Upper lobe of left lung (tissue), 6 donors: ENCODE measurements at regions not wholly inside any gene's neighbourhood (a gene's known extent, or its start where the extent isn't known, plus 50 kb on each side); places are given as distances from the start of the nearest gene placed in this dataset.
A peak's percentile ranks its signal among the peaks of the same experiment; 100 is the strongest.

ENCODE experiments used
- ATAC-seq, 2 donors: fragments of 200-7000 bp; cut with Tn5 transposase; one replicate each; pipeline ENCODE4 v1.9.1; 2022; ENCODE audit warnings: mild to moderate bottlenecking in 2 of 2, moderate library complexity in 2 of 2; ENCODE audit not compliant: low FRiP score in 2 of 2
- DNase-seq, 2 donors: peaks; one replicate each; pipeline ENCODE4 v3.0.0-alpha.2; 2019 to 2020
- H3K27ac ChIP-seq, 4 donors: fragments of 200-600 bp; sonication (generic); one replicate each; pipeline ENCODE4 v1.5.1; 2016 to 2019
- H3K27me3 ChIP-seq, 4 donors: fragments of 200-600 bp; sonication (generic); one replicate each; pipeline ENCODE4 v1.5.1; 2017 to 2019
- H3K36me3 ChIP-seq, 4 donors: fragments of 200-600 bp; sonication (generic); one replicate each; pipeline ENCODE4 v1.5.1; 2016 to 2019
- H3K4me1 ChIP-seq, 4 donors: fragments of 200-600 bp; sonication (generic); one replicate each; pipeline ENCODE4 v1.5.1; 2018 to 2019
- H3K4me3 ChIP-seq, 4 donors: fragments of 200-600 bp; sonication (generic); one replicate each; pipeline ENCODE4 v1.5.1; 2017 to 2019; ENCODE audit warnings: mild to moderate bottlenecking in 2 of 4, moderate library complexity in 1 of 4
- H3K9me3 ChIP-seq, 4 donors: fragments of 200-600 bp; sonication (generic); one replicate each; pipeline ENCODE4 v1.5.1; 2018 to 2019
- EP300 ChIP-seq, 4 donors: sonication (generic); formaldehyde crosslinking; IDR thresholded peaks; one replicate each; pipeline ENCODE4 v1.5.1; 2017; ENCODE audit warnings: antibody characterized with exemption in 4 of 4, control low read depth in 2 of 4
- POLR2A ChIP-seq, 4 donors: fragments of 450-650 bp; IDR thresholded peaks; one replicate each; pipeline ENCODE4 v1.5.1; 2016 to 2017; ENCODE audit warnings: antibody characterized with exemption in 4 of 4, mild to moderate bottlenecking in 2 of 4
- POLR2AphosphoS5 ChIP-seq, 2 donors: sonication (generic); formaldehyde crosslinking; IDR thresholded peaks; one replicate each; pipeline ENCODE4 v1.5.1; 2017; ENCODE audit warnings: antibody characterized with exemption in 2 of 2
- WGBS, 2 donors: methylation state at CpG; one replicate each; pipeline ENCODE4 v1.1.5; 2017 to 2018; 5-methylcytosine and 5-hydroxymethylcytosine counted together
- TF ChIP-seq, protein P1 (sequence below), 6 experiments: fragments of 450-650 bp in 4 of 6; fragments of 200-600 bp in 2 of 6; sonication (generic) in 2 of 6; IDR thresholded peaks; one replicate each; pipeline ENCODE4 v1.5.1; 2016 to 2019; ENCODE audit warnings: antibody characterized with exemption in 6 of 6
- donor health status: DM: no; HTN: no; CAD: no; lungs with moderate emphysema.
- donor health status: DM: no; HTN: yes; CAD: no; lungs with severe emphysema.

DNA sequence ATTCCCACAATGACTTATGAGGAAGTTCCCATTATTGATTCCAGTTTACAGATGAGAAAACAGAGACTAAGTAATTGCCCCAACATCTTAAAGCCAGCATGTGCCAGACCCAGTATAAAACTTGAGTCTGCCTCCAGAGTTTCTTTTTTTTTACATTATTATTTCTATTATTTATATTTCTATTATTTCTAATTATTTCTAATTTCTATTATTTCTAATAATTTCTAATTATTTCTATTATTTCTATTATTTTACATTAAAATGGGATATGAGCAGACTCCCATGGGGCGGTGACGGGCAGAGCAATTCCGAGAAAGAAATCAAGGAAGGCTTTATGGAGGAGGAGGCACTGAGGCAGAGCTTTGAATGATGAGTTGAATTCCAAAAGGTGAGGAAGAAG is 54.4 kb upstream of the BDKRB2 start:
- no peaks in the 10 kb centered on the region for H3K9me3 ChIP-seq
- H3K4me1 ChIP-seq: peaks cover 0 to 5% (median 1%) of the 10 kb centered on the region in 4 donors
- no peak overlapping the region for H3K27ac ChIP-seq
- H3K36me3 ChIP-seq: no peaks in the 10 kb centered on the region
- 65 to 87% methylated on average over 3 of the region's 3 CpGs for WGBS, 2 donors
- no peak for TF ChIP-seq EP300 (IDR thresholded peaks at IDR 0.05)
- no peak for TF ChIP-seq POLR2AphosphoS5 (IDR thresholded peaks at IDR 0.05)
- TF ChIP-seq, protein P1, sequence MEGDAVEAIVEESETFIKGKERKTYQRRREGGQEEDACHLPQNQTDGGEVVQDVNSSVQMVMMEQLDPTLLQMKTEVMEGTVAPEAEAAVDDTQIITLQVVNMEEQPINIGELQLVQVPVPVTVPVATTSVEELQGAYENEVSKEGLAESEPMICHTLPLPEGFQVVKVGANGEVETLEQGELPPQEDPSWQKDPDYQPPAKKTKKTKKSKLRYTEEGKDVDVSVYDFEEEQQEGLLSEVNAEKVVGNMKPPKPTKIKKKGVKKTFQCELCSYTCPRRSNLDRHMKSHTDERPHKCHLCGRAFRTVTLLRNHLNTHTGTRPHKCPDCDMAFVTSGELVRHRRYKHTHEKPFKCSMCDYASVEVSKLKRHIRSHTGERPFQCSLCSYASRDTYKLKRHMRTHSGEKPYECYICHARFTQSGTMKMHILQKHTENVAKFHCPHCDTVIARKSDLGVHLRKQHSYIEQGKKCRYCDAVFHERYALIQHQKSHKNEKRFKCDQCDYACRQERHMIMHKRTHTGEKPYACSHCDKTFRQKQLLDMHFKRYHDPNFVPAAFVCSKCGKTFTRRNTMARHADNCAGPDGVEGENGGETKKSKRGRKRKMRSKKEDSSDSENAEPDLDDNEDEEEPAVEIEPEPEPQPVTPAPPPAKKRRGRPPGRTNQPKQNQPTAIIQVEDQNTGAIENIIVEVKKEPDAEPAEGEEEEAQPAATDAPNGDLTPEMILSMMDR (IDR thresholded peaks at IDR 0.05): no peak
- TF ChIP-seq POLR2A (IDR thresholded peaks at IDR 0.05): no peak
- H3K4me3 ChIP-seq: no peak overlapping the region
- DNase-seq (no peak), ATAC-seq (no peak)
- H3K27me3 ChIP-seq: no peaks in the 10 kb centered on the region

DNA sequence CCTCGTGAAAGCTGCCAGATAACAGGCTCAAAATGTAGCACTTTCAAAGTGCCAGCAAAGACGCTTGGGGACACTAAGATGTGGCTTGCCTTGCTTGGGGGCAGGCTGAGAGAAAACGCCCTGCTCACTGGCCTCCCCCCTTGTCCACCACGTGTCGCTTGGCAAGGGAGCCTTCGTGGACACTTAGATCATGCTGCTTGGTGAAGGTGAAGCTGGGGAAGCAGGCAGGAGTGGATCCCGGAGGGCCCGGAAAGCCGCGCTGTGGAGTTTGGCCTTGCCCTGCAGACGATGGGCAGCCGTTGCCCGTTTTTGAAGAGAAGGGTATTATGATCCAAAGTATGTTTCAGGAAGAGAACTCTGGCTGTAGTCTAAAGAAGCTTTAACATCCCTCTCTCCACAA is 53.4 kb upstream of the BDKRB2 start:
- DNase-seq: peak in 1 of 2 donors; percentile 53
- TF ChIP-seq POLR2AphosphoS5 (IDR thresholded peaks at IDR 0.05) (no peak), EP300 (IDR thresholded peaks at IDR 0.05) (no peak), POLR2A (IDR thresholded peaks at IDR 0.05) (no peak)
- TF ChIP-seq, protein P1 (IDR thresholded peaks at IDR 0.05): no peak
- WGBS, 2 donors: 70 to 82% methylated on average over 13 of the region's 13 CpGs

DNA sequence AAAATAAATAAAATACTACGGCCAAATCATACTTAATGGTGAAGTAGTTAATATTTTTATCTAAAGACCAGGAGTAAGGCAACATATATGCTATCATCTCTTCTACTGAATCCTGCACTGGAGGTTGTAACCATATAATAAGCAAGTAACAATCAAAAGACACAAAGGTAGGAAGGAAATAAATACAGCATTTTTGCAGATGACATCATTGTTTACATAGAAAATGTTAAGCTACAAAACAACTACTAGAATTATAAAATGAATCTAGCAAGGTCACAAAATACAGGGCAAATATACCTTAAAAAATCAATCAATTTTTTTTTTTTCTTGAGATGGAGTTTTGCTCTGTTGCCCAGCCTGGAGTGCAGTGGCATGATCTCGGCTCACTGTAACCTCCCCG is 51.6 kb upstream of the BDKRB2 start:
- 77 to 85% methylated on average over 3 of the region's 3 CpGs for WGBS, 2 donors
- Histone ChIP-seq H3K4me3 (no peak overlapping the region), H3K27ac (no peak overlapping the region), H3K36me3 (no peaks in the 10 kb centered on the region), H3K4me1 (no peaks in the 10 kb centered on the region), H3K9me3 (no peaks in the 10 kb centered on the region), H3K27me3 (no peaks in the 10 kb centered on the region)
- DNase-seq: no peak
- TF ChIP-seq EP300 (IDR thresholded peaks at IDR 0.05): no peak
- no peak for TF ChIP-seq POLR2AphosphoS5 (IDR thresholded peaks at IDR 0.05)
- TF ChIP-seq, protein P1 (IDR thresholded peaks at IDR 0.05): no peak
- no peak for TF ChIP-seq POLR2A (IDR thresholded peaks at IDR 0.05)
- ATAC-seq: no peak

More for the DNA sequence above, 53.4 kb upstream of the BDKRB2 start:
- no peak overlapping the region for H3K27ac ChIP-seq
- peaks cover 0 to 4% (median 1%) of the 10 kb centered on the region in 4 donors for H3K4me1 ChIP-seq
- H3K4me3 ChIP-seq: no peak overlapping the region
- ATAC-seq: no peak
- no peaks in the 10 kb centered on the region for H3K9me3 ChIP-seq
- no peaks in the 10 kb centered on the region for H3K36me3 ChIP-seq
- H3K27me3 ChIP-seq: no peaks in the 10 kb centered on the region
